Fibroblast of lung (primary cell): ENCODE measurements at regions not wholly inside any gene's neighbourhood (a gene's known extent, or its start where the extent isn't known, plus 50 kb on each side); places are given as distances from the start of the nearest gene placed in this dataset.
A peak's percentile ranks its signal among the peaks of the same experiment; 100 is the strongest.

Source experiments
- DNase-seq, 2 donors: peaks; one replicate each; pipeline versions ENCODE4 v3.0.0 to v3.0.0-alpha.2; 2010; ENCODE audit warnings: low read depth in 2 of 2
- H2AFZ ChIP-seq: 2 replicates; pipeline ENCODE4 v1.5.1; 2012; ENCODE audit warnings: low read length, control low read depth, inconsistent platforms
- H3K27ac ChIP-seq: 2 replicates; pipeline ENCODE4 v1.5.1; 2011; ENCODE audit warnings: low read length, control low read depth; ENCODE audit not compliant: insufficient read depth
- H3K27me3 ChIP-seq: 2 replicates; pipeline ENCODE4 v1.5.1; 2011; ENCODE audit warnings: mild to moderate bottlenecking, low read length; ENCODE audit not compliant: control insufficient read depth, insufficient read depth
- H3K36me3 ChIP-seq: 2 replicates; pipeline ENCODE4 v1.5.1; 2011; ENCODE audit warnings: low read length; ENCODE audit not compliant: control insufficient read depth, insufficient read depth
- H3K4me1 ChIP-seq: 2 replicates; pipeline ENCODE4 v1.5.1; 2011; ENCODE audit warnings: low read length; ENCODE audit not compliant: control insufficient read depth, insufficient read depth; ENCODE audit errors: extremely low read depth
- H3K4me2 ChIP-seq: 2 replicates; pipeline ENCODE4 v1.5.1; 2011; ENCODE audit warnings: low read length, control low read depth; ENCODE audit not compliant: insufficient read depth; ENCODE audit errors: extremely low read depth
- H3K4me3 ChIP-seq, 4 experiments: fragments of 200-600 bp in 1 of 4; sonication (generic) in 1 of 4; replicated peaks in 1 of 4; 2 replicates each; pipeline ENCODE4 v1.5.1; 2011 to 2016; ENCODE audit warnings: low read length in 4 of 4, low read depth in 3 of 4, mild to moderate bottlenecking in 3 of 4, control low read depth in 2 of 4, inconsistent platforms in 1 of 4, mixed read lengths in 1 of 4; ENCODE audit not compliant: insufficient read depth in 1 of 4; ENCODE audit errors: control extremely low read depth in 1 of 4
- H3K79me2 ChIP-seq: 2 replicates; pipeline ENCODE4 v1.5.1; 2012; ENCODE audit warnings: mild to moderate bottlenecking, low read length, inconsistent platforms; ENCODE audit not compliant: control insufficient read depth, insufficient read depth
- H3K9ac ChIP-seq: 2 replicates; pipeline ENCODE4 v1.5.1; 2011; ENCODE audit warnings: mild to moderate bottlenecking, low read length, control low read depth; ENCODE audit not compliant: insufficient read depth
- H3K9me3 ChIP-seq: 2 replicates; pipeline ENCODE4 v1.5.1; 2012; ENCODE audit warnings: low read depth, low read length; ENCODE audit not compliant: control insufficient read depth, insufficient read depth
- H4K20me1 ChIP-seq: 2 replicates; pipeline ENCODE4 v1.5.1; 2011; ENCODE audit warnings: low read length; ENCODE audit not compliant: control insufficient read depth, insufficient read depth; ENCODE audit errors: extremely low read depth
- EZH2 ChIP-seq: IDR thresholded peaks from 2 replicates; pipeline ENCODE4 v1.5.1; 2012; ENCODE audit warnings: low read length, control low read depth, mild to moderate bottlenecking; ENCODE audit errors: missing control alignments
- TF ChIP-seq, protein P1 (sequence below), 2 donors: IDR thresholded peaks in 1 of 2; conservative IDR thresholded peaks in 1 of 2; 1 replicate in 1 of 2; 2 replicates in 1 of 2; pipeline ENCODE4 v1.5.1; 2011 to 2012; ENCODE audit warnings: low read length in 2 of 2, control low read depth in 1 of 2, inconsistent platforms in 1 of 2, low read depth in 1 of 2, mild to moderate bottlenecking in 1 of 2

DNA sequence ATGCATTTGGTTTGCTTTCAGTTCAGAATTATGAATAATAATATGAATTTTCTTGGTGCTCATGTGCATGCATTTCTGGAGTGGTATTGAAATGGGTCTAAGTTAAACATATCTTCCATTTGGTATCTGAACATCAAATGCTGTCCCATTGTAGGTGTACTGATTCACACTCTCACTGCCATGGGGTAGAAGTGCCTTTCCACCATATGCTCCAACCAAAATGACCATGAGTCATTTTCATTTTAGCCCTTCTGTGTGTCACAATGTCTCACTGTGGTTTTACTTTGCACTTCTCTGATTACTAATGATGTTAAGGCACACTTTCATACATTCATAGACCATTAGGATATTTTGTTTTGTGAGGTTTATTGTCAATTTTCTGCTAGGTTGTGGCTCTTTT is 211.9 kb downstream of the HAO1 start:
- no peaks in the 10 kb centered on the region for H4K20me1 ChIP-seq
- H3K4me1 ChIP-seq, result no peaks in the 10 kb centered on the region
- TF ChIP-seq, protein P1, sequence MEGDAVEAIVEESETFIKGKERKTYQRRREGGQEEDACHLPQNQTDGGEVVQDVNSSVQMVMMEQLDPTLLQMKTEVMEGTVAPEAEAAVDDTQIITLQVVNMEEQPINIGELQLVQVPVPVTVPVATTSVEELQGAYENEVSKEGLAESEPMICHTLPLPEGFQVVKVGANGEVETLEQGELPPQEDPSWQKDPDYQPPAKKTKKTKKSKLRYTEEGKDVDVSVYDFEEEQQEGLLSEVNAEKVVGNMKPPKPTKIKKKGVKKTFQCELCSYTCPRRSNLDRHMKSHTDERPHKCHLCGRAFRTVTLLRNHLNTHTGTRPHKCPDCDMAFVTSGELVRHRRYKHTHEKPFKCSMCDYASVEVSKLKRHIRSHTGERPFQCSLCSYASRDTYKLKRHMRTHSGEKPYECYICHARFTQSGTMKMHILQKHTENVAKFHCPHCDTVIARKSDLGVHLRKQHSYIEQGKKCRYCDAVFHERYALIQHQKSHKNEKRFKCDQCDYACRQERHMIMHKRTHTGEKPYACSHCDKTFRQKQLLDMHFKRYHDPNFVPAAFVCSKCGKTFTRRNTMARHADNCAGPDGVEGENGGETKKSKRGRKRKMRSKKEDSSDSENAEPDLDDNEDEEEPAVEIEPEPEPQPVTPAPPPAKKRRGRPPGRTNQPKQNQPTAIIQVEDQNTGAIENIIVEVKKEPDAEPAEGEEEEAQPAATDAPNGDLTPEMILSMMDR (conservative IDR thresholded peaks at IDR 0.05 in 1 of 2, IDR thresholded peaks at IDR 0.05 in 1 of 2; ENCODE audit: low read depth in 1 of 2, low read length in 2 of 2), result no peak
- TF ChIP-seq EZH2, result no peak
- no peak overlapping the region for H3K9ac ChIP-seq
- H3K4me3 ChIP-seq, result no peak overlapping the region
- no peak overlapping the region for H3K4me2 ChIP-seq
- no peaks in the 10 kb centered on the region for H3K79me2 ChIP-seq
- H3K36me3 ChIP-seq, result no peaks in the 10 kb centered on the region
- H3K27me3 ChIP-seq, result no peaks in the 10 kb centered on the region
- H2AFZ ChIP-seq, result no peak overlapping the region
- H3K9me3 ChIP-seq, result no peaks in the 10 kb centered on the region
- peak in 1 of 2 donors; percentile 78 for DNase-seq
- no peak overlapping the region for H3K27ac ChIP-seq

- TF ChIP-seq, protein P1 (conservative IDR thresholded peaks at IDR 0.05 in 1 of 2, IDR thresholded peaks at IDR 0.05 in 1 of 2; ENCODE audit: low read depth in 1 of 2, low read length in 2 of 2), result no peak
- TF ChIP-seq EZH2, result no peak
- Histone ChIP-seq H3K27ac (no peak overlapping the region), H3K9me3 (no peaks in the 10 kb centered on the region), H3K4me3 (no peak overlapping the region), H4K20me1 (no peaks in the 10 kb centered on the region), H3K4me2 (no peak overlapping the region), H3K27me3 (no peaks in the 10 kb centered on the region), H3K36me3 (no peaks in the 10 kb centered on the region), H3K9ac (no peak overlapping the region), H2AFZ (no peak overlapping the region), H3K4me1 (no peaks in the 10 kb centered on the region), H3K79me2 (no peaks in the 10 kb centered on the region)
- DNase-seq, result peak in 1 of 2 donors; percentile 4
These were observed 206.0 kb downstream of the HAO1 start for GRCh38 chr20:7734216-7734615.

- Histone ChIP-seq H3K27ac (no peak overlapping the region), H3K9me3 (no peaks in the 10 kb centered on the region), H3K4me3 (no peak overlapping the region), H3K79me2 (no peaks in the 10 kb centered on the region), H4K20me1 (no peaks in the 10 kb centered on the region), H3K36me3 (no peaks in the 10 kb centered on the region), H3K4me2 (no peak overlapping the region), H3K9ac (no peak overlapping the region), H2AFZ (no peak overlapping the region), H3K27me3 (no peaks in the 10 kb centered on the region), H3K4me1 (no peaks in the 10 kb centered on the region)
- DNase-seq, result peak in 1 of 2 donors; percentile 55
- TF ChIP-seq EZH2, result no peak
- TF ChIP-seq, protein P1 (conservative IDR thresholded peaks at IDR 0.05 in 1 of 2, IDR thresholded peaks at IDR 0.05 in 1 of 2; ENCODE audit: low read depth in 1 of 2, low read length in 2 of 2), result no peak
These were observed 203.9 kb downstream of the HAO1 start for GRCh38 chr20:7736336-7736735.
